Loucy (cell line): ENCODE measurements at regions not wholly inside any gene's neighbourhood (a gene's known extent, or its start where the extent isn't known, plus 50 kb on each side); places are given as distances from the start of the nearest gene placed in this dataset.

Experiments
- CTCF ChIP-seq: fragments of 200-600 bp; sonication (generic); conservative IDR thresholded peaks from 2 replicates; pipeline ENCODE4 v1.5.1; 2014; ENCODE audit warnings: mild to moderate bottlenecking, antibody characterized with exemption, low read length
- EZH2phosphoT487 ChIP-seq: fragments of 200-600 bp; IDR thresholded peaks from 2 replicates; pipeline ENCODE4 v1.6.1; 2018; ENCODE audit warnings: antibody characterized with exemption, mild to moderate bottlenecking, moderate library complexity, borderline replicate concordance

GRCh38 chr10:9052767-9053166 is 998.3 kb downstream of the GATA3 start:
- TF ChIP-seq CTCF: no peak
- no peak for TF ChIP-seq EZH2phosphoT487
